K562 (cell line): ENCODE measurements at regions not wholly inside any gene's neighbourhood (a gene's known extent, or its start where the extent isn't known, plus 50 kb on each side); places are given as distances from the start of the nearest gene placed in this dataset.

Experiments
- ATAC-seq: fragments of 200-7000 bp; cut with Tn5 transposase; 3 replicates; pipeline ENCODE4 v1.9.1; 2020; ENCODE audit warnings: moderate library complexity
- BruUV-seq: library from RNA; stranded (reverse); fragments of 400-500 nt; replicated peaks from 2 replicates; lab custom pipeline; 2021; lab: Mats Ljungman, UMichigan
- CTCF ChIA-PET: fragments of 300-600 bp; formaldehyde crosslinking; extraction: SDS; loops from one replicate; lab custom pipeline; 2021; ENCODE audit warnings: low intra/inter-chr PET ratio; lab: Yijun Ruan, JAX
- POLR2A ChIA-PET: fragments of 300-600, 350-650 bp; sonication (Branson Sonifier 250); formaldehyde crosslinking; extraction: SDS; loops from one replicate; lab custom pipeline; 2021; ENCODE audit warnings: antibody characterized with exemption, inconsistent platforms; lab: Yijun Ruan, JAX
- DNase-seq, 4 experiments: peaks; one replicate each; pipeline versions ENCODE4 v3.0.0 to v3.0.0-alpha.2; 2011 to 2018; ENCODE audit warnings: low spot score in 3 of 4, mixed read lengths in 3 of 4; ENCODE audit errors: extremely low read depth in 1 of 4
- FAIRE-seq: peaks from 2 replicates; lab custom pipeline; 2011; peaks lifted over from hg19 to GRCh38; lab: Jason Lieb, UNC
- H2AFZ ChIP-seq: 2 replicates; pipeline ENCODE4 v1.6.0; 2011; ENCODE audit warnings: low read depth, low read length, control low read depth, inconsistent platforms
- H3K27ac ChIP-seq: fragments of 200-600 bp; 3 replicates; pipeline ENCODE4 v1.8.0; 2011; ENCODE audit warnings: low read depth, mild to moderate bottlenecking, control low read depth, inconsistent platforms, low read length, moderate library complexity, mixed read lengths; ENCODE audit errors: extremely low read depth
- H3K27me3 ChIP-seq, 2 experiments: fragments of 300-600 bp in 1 of 2; 2 replicates in 1 of 2; 3 replicates in 1 of 2; pipeline versions ENCODE4 v1.6.0 to v1.8.0; 2011; ENCODE audit warnings: inconsistent platforms in 2 of 2, low read length in 2 of 2, mild to moderate bottlenecking in 1 of 2, mixed read lengths in 1 of 2, moderate library complexity in 1 of 2; ENCODE audit not compliant: control insufficient read depth in 2 of 2, insufficient read depth in 2 of 2
- H3K36me3 ChIP-seq: fragments of 300-600 bp; 3 replicates; pipeline ENCODE4 v1.8.0; 2011; ENCODE audit warnings: mild to moderate bottlenecking, low read length, inconsistent platforms; ENCODE audit not compliant: control insufficient read depth, insufficient read depth
- H3K4me1 ChIP-seq, 2 experiments: fragments of 200-600 bp in 1 of 2; replicated peaks in 1 of 2; 2 replicates in 1 of 2; 3 replicates in 1 of 2; pipeline versions ENCODE4 v1.5.1 to v1.8.0; 2011; ENCODE audit warnings: inconsistent platforms in 2 of 2, low read length in 2 of 2, mild to moderate bottlenecking in 1 of 2, mixed read lengths in 1 of 2, moderate library complexity in 1 of 2; ENCODE audit not compliant: control insufficient read depth in 2 of 2, insufficient read depth in 2 of 2
- H3K4me2 ChIP-seq: 2 replicates; pipeline ENCODE4 v1.6.1; 2011; ENCODE audit warnings: low read length, control low read depth, inconsistent platforms, mixed read lengths; ENCODE audit not compliant: insufficient read depth
- H3K4me3 ChIP-seq: fragments of 200-600 bp; sonication (generic), shearing (Covaris generic); 2 replicates; pipeline ENCODE4 v1.5.1; 2016; ENCODE audit warnings: control low read depth, inconsistent platforms
- H3K79me2 ChIP-seq: fragments of 200-600 bp; 3 replicates; pipeline ENCODE4 v1.8.0; 2011; ENCODE audit warnings: low read length, inconsistent platforms; ENCODE audit not compliant: control insufficient read depth, insufficient read depth
- H3K9ac ChIP-seq, 2 experiments: 2 replicates each; pipeline versions ENCODE4 v1.6.0 to v1.6.1; 2011; ENCODE audit warnings: low read depth in 2 of 2, low read length in 2 of 2, control low read depth in 1 of 2, inconsistent platforms in 1 of 2, mild to moderate bottlenecking in 1 of 2, mixed read lengths in 1 of 2; ENCODE audit not compliant: insufficient read depth in 1 of 2
- H3K9me1 ChIP-seq: one replicate; pipeline ENCODE4 v1.6.0; 2011; ENCODE audit warnings: inconsistent platforms, mild to moderate bottlenecking, low read length, moderate library complexity; ENCODE audit not compliant: control insufficient read depth, insufficient read depth
- H3K9me3 ChIP-seq: replicated peaks from 2 replicates; pipeline ENCODE4 v1.5.1; 2011; ENCODE audit warnings: low read depth, low read length, inconsistent platforms; ENCODE audit not compliant: control insufficient read depth, insufficient read depth
- H4K20me1 ChIP-seq: replicated peaks from 2 replicates; pipeline ENCODE4 v1.6.1; 2011; ENCODE audit warnings: low read length, inconsistent platforms, mixed read lengths; ENCODE audit not compliant: control insufficient read depth, insufficient read depth
- FOXA1 ChIP-seq: fragments of 450-650 bp; IDR thresholded peaks from 2 replicates; pipeline ENCODE4 v1.6.1; 2016; ENCODE audit warnings: mild to moderate bottlenecking, borderline replicate concordance
- NFYB ChIP-seq: IDR thresholded peaks from 2 replicates; pipeline ENCODE4 v1.6.1; 2011; ENCODE audit warnings: mild to moderate bottlenecking, moderate library complexity; ENCODE audit not compliant: insufficient read length; ENCODE audit errors: extremely low read depth
- PHTF2 ChIP-seq: fragments of 250-450 bp; sonication (Bioruptor Pico); IDR thresholded peaks from 2 replicates; pipeline ENCODE4 v1.5.0; 2021; ENCODE audit warnings: mild to moderate bottlenecking
- PKNOX1 ChIP-seq: fragments of 450-650 bp; IDR thresholded peaks from 2 replicates; pipeline ENCODE4 v1.6.1; 2016
- ZBED1 ChIP-seq: IDR thresholded peaks from 2 replicates; pipeline ENCODE4 v1.6.1; 2014
- ZNF316 ChIP-seq: fragments of 450-650 bp; IDR thresholded peaks from 2 replicates; pipeline ENCODE4 v1.6.1; 2016
- ZNF75A ChIP-seq: fragments of 450-650 bp; formaldehyde crosslinking; IDR thresholded peaks from 2 replicates; pipeline ENCODE4 v1.4.0; 2020; ENCODE audit warnings: mild to moderate bottlenecking
- WGBS: fragments of 100-300 bp; shearing (Covaris generic); methylation state at CpG from one replicate; pipeline ENCODE4 v1.1.6; 2016; ENCODE audit warnings: low coverage, mixed read lengths; ENCODE audit not compliant: insufficient coverage; ENCODE audit errors: missing lambda C conversion rate; 5-methylcytosine and 5-hydroxymethylcytosine counted together
- in situ Hi-C: fragments of 300-500 bp; cut with MboI; formaldehyde crosslinking; loops from 4 replicates; pipeline ENCODE4 v1.15.0; 2018; ENCODE audit warnings: inconsistent platforms, mixed read lengths
- intact Hi-C: fragments of 100-400 bp; cut with micrococcal nuclease; formaldehyde crosslinking; loops from 2 replicates; pipeline ENCODE4 v1.14.2; 2022

DNA sequence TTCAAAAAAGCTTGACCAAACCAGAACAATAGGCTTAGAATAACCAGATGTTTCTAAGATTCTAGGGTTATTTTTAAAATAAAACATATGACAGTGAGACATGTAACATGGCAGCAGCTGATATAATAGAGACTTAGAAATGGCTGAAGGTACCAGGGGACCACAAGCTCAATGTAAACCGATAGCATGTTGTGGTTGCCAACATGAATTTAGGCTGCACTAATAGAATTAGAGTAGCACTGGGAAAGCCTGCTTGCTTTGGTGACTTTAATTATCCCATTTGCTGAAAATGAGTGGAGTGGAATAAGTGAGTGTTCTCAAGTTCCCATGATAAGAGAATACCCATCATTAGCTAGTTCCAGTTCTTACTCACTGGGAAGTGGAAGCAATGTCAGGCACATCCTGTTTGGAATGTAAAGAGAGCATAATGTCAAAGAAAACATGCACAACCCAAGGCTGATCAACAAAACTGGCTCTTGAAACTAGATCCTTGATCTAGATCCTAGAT, 621.2 kb upstream of the CDH5 start:
- ChIA-PET POLR2A (no interaction called here), CTCF (no interaction called here)
- H3K9ac ChIP-seq = no peak overlapping the region
- H3K79me2 ChIP-seq = no peaks in the 10 kb centered on the region
- FAIRE-seq = no peak
- BruUV-seq = no TSS peak
- H3K4me2 ChIP-seq = no peak overlapping the region
- H3K9me1 ChIP-seq = no peaks in the 10 kb centered on the region
- no peaks in the 10 kb centered on the region for H3K36me3 ChIP-seq
- H3K27me3 ChIP-seq = no peaks in the 10 kb centered on the region
- no peaks in the 10 kb centered on the region for H4K20me1 ChIP-seq
- H3K4me3 ChIP-seq = no peak overlapping the region
- no peaks in the 10 kb centered on the region for H3K9me3 ChIP-seq
- no peak for ATAC-seq
- no peak overlapping the region for H2AFZ ChIP-seq
- intact Hi-C loops (no loop called here), in situ Hi-C loops (no loop called here)
- no peaks in the 10 kb centered on the region; a peak in 1 of 5 replicates for H3K4me1 ChIP-seq
- no peak for TF ChIP-seq PHTF2
- no peak for TF ChIP-seq FOXA1
- no peak for TF ChIP-seq PKNOX1
- TF ChIP-seq ZNF316 = no peak
- no peak for TF ChIP-seq ZNF75A (CRISPR knock-in tag)
- no peak for TF ChIP-seq NFYB
- no peak for TF ChIP-seq ZBED1
- DNase-seq = no peak
- H3K27ac ChIP-seq = no peak overlapping the region
- 0% methylated on average over 1 of the region's 1 CpG for WGBS
